HG03159 (cell line): ENCODE measurements at regions not wholly inside any gene's neighbourhood (a gene's known extent, or its start where the extent isn't known, plus 50 kb on each side); places are given as distances from the start of the nearest gene placed in this dataset.

Experiments
- ATAC-seq: cut with Tn5 transposase; IDR thresholded peaks from one replicate; pipeline ENCODE4 v1.9.1; 2021; ENCODE audit warnings: mild to moderate bottlenecking, moderate library complexity; ENCODE audit not compliant: unreplicated experiment

GRCh38 chr6:87995461-87995860 is 52.2 kb upstream of the SPACA1 start:
- no peak for ATAC-seq

- ATAC-seq, result no peak
Measured at GRCh38 chr6:87993356-87993755, 54.3 kb upstream of the SPACA1 start.

GRCh38 chr6:87990871-87991270 is 56.8 kb upstream of the SPACA1 start:
- ATAC-seq, result no peak

DNA sequence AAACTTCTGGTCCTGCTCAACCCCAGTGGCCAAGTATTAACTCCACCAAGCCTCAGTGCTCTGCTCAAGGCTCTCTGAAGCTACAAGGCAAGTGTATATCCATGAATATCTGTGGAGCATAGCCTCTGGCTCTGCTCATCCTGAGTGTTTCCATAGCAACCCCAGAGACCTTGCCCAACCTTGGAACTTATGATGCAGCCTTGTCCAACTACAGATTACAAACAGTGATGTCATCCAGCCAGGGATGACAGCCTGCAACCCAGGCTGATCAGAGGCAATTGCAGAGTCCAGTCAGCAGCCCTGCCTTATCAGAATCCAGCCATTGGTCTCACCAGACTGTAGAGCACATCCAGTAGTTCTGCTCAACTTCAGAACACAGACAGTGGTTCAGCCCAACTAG is 65.5 kb upstream of the SPACA1 start:
- ATAC-seq, result no peak

DNA sequence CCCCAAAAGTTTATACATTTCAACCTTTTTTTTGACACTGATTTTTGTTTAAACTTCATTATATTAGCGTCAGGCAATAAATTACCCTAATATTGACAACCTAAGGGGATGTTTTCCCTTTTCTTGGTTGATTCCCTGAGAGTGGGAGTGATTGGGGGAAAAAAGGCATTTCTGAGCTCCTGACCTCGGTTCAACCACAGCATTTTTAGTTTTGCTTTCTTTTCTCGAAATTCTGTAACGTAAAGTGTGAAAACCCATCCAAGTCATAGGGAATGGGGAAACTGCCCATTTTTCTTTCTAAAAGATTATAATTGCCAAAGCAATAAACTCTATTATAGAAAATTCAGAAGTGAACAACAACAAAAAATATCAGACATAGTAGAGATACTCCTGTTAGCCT is 67.9 kb upstream of the SPACA1 start:
- ATAC-seq, result no peak

DNA sequence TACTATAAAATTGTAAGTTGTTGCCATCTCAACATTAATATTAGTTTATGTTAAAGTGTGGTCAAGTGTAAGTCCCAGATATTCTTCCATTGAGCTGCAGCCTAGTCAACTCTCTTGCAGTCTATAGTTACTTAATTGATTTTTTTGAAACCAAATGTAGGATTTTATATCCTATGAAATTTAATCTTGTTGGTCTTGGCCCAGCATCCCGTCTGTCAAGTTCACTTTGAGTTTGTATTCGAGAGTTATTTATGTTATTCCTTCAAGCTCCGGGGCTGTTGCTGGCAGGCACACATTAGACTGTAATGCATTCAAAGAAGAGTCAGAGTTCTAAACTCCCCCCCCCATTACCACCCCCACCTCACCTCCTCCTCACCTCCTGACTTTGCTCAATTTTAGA is 71.0 kb upstream of the SPACA1 start:
- ATAC-seq, result no peak

GRCh38 chr6:87975561-87975960 is 72.1 kb upstream of the SPACA1 start:
- no peak for ATAC-seq

- ATAC-seq, result no peak
Measured at GRCh38 chr6:87972279-87972678, 75.4 kb upstream of the SPACA1 start.

- no peak for ATAC-seq
Measured at GRCh38 chr6:87971605-87972262, 75.9 kb upstream of the SPACA1 start.

- no peak for ATAC-seq
Measured at GRCh38 chr6:87968435-87969278, 79.0 kb upstream of the SPACA1 start.

DNA sequence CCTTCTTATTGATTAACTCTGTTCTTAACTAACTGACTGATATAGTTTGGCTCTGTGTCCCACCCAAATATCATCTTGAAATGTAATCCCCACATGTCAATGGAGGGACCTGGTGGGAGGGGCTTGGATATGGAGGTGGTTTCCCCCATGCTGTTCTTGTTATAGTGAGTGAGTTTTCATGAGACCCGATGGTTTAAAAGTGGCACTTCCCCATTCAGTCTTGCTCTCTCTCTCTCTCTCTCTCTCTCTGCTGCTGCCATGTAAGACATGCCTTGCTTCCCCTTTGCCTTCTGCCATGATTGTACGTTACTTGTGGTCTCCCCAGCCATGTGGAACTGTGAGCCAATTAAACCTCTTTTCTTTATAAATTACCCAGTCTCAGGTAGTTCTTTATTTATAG is 81.8 kb upstream of the SPACA1 start:
- ATAC-seq, result no peak

DNA sequence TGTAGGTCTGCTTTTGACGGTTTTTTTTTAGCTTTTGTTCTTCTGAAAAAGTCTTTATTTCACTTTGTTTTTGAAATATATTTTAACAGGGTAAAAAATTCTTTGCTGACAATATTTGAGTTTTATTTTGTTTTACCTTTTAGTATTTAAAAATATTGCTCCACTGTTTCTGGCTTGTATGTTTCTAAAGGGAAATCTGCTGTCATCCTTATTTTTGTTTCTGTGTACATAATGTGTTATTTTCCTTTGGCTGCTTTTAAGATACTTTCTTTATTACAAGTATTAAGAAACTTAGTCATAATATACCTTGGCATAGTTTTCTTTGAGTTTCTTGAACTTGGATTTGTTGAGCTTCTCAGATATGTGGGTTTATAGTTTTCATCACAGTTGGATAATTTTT is 88.6 kb upstream of the SPACA1 start:
- no peak for ATAC-seq

DNA sequence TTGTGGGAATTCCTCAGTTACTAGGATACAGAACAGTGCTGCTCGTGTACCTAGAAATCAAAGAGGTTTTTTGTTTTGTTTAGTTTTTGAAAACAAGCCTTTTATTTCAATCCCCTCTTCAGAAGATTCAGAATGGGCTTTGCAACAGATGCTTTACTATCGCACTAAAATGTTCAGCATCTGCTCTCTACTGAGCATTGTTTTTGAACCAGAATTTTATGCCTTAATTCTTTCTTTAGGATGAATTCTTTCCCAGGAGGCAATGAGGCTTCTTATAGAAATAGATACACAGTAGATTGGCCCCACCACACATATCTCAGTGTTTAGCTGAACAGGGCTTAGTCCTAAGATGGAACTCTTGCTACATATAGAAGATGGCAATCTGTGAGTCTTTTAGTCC is 95.9 kb upstream of the SPACA1 start:
- no peak for ATAC-seq

DNA sequence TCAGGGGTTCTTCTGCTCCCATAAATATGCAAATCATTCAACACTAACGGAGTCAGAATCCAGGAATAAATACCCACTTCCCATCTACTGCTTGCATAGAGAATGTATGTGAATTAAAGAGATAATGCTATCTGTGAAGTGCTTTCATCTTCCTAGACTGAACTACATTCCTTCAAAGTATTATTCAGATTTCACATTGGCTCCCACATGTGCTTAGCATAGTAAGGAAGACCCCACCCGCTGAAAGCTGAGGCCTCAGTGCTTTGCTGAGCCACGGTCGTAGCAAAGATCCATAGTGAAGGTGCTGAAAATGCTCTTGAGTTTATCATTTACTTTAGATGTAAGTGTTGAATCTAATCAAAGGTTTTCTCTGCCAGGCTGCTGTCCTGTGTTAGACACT is 97.0 kb upstream of the SPACA1 start:
- ATAC-seq, result no peak

- ATAC-seq, result no peak
Measured at GRCh38 chr6:87949194-87949593, 98.4 kb upstream of the SPACA1 start.

DNA sequence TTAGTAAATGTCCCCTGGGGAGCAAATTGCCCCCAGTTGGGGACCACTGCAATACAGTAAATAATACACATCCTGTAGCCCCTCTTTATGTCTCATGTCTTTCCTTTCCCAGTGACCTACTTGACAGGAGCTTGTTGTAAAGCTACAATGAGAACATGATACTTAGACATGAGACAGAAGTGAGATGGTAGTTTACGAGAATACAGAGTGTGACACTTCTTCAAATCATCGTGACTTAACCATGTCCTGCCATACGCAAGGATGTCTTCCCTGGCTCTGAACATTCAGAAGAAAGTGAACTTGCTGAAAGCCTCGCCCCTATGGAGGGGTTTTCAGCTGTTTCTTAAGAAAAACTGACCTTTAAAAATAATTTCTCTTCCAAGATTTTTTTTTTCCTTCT is 101.0 kb upstream of the SPACA1 start:
- ATAC-seq, result no peak

DNA sequence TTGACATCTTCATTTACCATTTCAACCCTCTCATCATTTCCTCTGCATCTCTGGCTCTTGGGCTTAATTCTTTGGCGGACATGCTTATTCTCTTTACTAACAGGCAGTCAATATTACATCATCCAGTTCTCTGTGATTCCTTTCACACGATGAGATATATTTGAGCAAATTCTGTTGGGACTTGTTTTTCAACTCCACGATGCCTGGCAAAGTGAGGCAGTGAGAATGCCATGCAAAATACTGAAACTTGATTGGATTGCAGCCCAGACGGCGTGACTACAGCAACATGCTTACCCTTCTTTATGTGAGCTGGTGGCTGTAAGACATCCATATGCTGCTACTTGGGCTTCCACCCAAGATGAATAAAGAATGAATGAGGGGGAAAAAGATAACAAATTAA is 101.7 kb upstream of the SPACA1 start:
- ATAC-seq, result no peak

DNA sequence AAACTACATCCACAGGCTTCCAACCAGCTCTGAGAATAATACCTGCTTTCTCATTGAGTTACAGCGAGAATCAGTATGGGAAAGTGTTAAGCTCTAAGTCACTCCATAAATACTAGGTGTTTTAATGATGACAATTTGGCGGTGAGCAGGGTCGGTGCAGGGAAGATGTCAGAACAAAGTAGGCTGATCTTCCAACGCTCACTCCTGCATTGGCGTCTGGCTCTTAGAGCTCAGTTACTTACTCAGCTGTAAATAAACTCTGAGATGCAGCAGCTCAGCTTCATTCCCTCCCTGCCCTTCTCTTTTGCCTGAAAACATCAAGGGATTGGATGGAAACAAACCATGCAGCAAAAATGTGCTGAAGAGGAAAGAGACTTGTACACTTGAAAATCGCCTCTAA is 102.5 kb upstream of the SPACA1 start:
- no peak for ATAC-seq

- no peak for ATAC-seq
Measured at GRCh38 chr6:87944541-87944954, 103.1 kb upstream of the SPACA1 start.

GRCh38 chr6:87943191-87943590 is 104.5 kb upstream of the SPACA1 start:
- no peak for ATAC-seq

- no peak for ATAC-seq
Measured at GRCh38 chr6:87941556-87942358, 105.9 kb upstream of the SPACA1 start.

DNA sequence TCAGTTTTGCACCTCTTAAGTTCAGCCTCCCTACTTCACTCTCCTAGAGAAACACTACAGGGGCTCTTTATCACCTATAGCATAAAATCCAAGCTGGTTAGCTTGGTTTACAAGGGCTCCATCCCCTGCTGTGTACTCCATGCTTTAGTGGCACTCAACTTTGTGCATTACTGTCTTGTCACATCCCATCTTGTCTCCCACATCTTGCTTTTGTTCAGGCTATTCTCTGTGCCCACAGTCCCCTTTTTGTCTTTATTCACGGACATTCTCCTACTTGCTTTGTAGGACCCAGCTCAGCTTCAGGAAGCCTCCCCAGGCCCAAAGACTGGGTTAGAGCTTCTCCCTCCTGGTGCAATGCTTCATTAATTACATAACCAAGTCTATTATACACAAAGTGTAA is 107.9 kb upstream of the SPACA1 start:
- no peak for ATAC-seq
